Uterus (tissue), 3 donors: ENCODE measurements at regions not wholly inside any gene's neighbourhood (a gene's known extent, or its start where the extent isn't known, plus 50 kb on each side); places are given as distances from the start of the nearest gene placed in this dataset.

Source experiments
- DNase-seq, 2 donors: peaks; one replicate each; pipeline ENCODE4 v3.0.0-alpha.2; 2019 to 2020
- H3K27ac ChIP-seq, 2 donors: fragments of 200-600 bp; sonication (generic); 1 replicate in 1 of 2; 2 replicates in 1 of 2; pipeline ENCODE4 v1.5.1; 2016 to 2018
- H3K27me3 ChIP-seq, 2 donors: fragments of 200-600 bp; sonication (generic); one replicate each; pipeline ENCODE4 v1.5.1; 2018 to 2019; ENCODE audit warnings: control low read depth in 1 of 2
- H3K36me3 ChIP-seq, 2 donors: fragments of 200-600 bp; sonication (generic); one replicate each; pipeline ENCODE4 v1.5.1; 2019; ENCODE audit warnings: control low read depth in 1 of 2
- H3K4me1 ChIP-seq, 2 donors: fragments of 200-600 bp; sonication (generic); one replicate each; pipeline ENCODE4 v1.5.1; 2018 to 2019; ENCODE audit warnings: control low read depth in 1 of 2
- H3K4me3 ChIP-seq, 2 donors: fragments of 200-600 bp; sonication (generic); 1 replicate in 1 of 2; 2 replicates in 1 of 2; pipeline ENCODE4 v1.5.1; 2018 to 2019; ENCODE audit warnings: mild to moderate bottlenecking in 1 of 2
- H3K9me3 ChIP-seq, 2 donors: fragments of 200-600 bp; sonication (generic); one replicate each; pipeline ENCODE4 v1.5.1; 2019; ENCODE audit warnings: control low read depth in 1 of 2
- POLR2A ChIP-seq, 2 donors: fragments of 450-650 bp; IDR thresholded peaks; one replicate each; pipeline ENCODE4 v1.6.1; 2016; ENCODE audit warnings: antibody characterized with exemption in 2 of 2, mild to moderate bottlenecking in 1 of 2, moderate library complexity in 1 of 2
- intact Hi-C: fragments of 100-400 bp; cut with DNase I; formaldehyde crosslinking; loops from one replicate; pipeline ENCODE4 v1.15.1; 2023; ENCODE audit warnings: low total_unique reads
- TF ChIP-seq, protein P1 (sequence below), 4 experiments: fragments of 200-600 bp in 2 of 4; fragments of 450-650 bp in 2 of 4; sonication (generic) in 2 of 4; IDR thresholded peaks; one replicate each; pipeline ENCODE4 v1.5.1; 2016 to 2019; ENCODE audit warnings: antibody characterized with exemption in 4 of 4, mild to moderate bottlenecking in 2 of 4, moderate library complexity in 1 of 4
- donor health status: DM: yes; HTN: yes; CAD: no.

DNA sequence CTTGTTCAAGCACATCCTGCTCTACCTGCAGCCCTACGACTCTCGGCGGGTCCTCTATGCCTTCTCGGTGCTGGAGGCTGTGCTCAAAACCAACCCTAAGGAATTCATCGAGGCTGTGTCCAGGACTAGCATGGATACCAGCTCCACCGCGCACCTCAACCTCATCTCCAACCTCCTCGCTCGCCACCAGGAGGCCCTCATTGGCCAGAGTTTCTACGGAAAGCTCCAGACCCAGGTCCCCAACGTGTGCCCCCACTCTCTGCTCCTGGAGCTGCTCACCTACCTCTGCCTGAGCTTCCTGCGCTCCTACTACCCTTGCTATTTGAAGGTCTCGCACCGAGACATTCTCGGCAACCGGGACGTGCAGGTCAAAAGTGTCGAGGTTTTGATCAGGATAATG lies 74.3 kb upstream of the MORC3 start:
- Histone ChIP-seq H3K36me3 (no peaks in the 10 kb centered on the region), H3K27me3 (no peaks in the 10 kb centered on the region), H3K4me3 (no peak overlapping the region), H3K9me3 (no peaks in the 10 kb centered on the region), H3K4me1 (no peaks in the 10 kb centered on the region), H3K27ac (no peak overlapping the region)
- no peak for DNase-seq
- no peak for TF ChIP-seq POLR2A (IDR thresholded peaks at IDR 0.05)
- TF ChIP-seq, protein P1, sequence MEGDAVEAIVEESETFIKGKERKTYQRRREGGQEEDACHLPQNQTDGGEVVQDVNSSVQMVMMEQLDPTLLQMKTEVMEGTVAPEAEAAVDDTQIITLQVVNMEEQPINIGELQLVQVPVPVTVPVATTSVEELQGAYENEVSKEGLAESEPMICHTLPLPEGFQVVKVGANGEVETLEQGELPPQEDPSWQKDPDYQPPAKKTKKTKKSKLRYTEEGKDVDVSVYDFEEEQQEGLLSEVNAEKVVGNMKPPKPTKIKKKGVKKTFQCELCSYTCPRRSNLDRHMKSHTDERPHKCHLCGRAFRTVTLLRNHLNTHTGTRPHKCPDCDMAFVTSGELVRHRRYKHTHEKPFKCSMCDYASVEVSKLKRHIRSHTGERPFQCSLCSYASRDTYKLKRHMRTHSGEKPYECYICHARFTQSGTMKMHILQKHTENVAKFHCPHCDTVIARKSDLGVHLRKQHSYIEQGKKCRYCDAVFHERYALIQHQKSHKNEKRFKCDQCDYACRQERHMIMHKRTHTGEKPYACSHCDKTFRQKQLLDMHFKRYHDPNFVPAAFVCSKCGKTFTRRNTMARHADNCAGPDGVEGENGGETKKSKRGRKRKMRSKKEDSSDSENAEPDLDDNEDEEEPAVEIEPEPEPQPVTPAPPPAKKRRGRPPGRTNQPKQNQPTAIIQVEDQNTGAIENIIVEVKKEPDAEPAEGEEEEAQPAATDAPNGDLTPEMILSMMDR (IDR thresholded peaks at IDR 0.05): no peak
- intact Hi-C loops: no loop called here

DNA sequence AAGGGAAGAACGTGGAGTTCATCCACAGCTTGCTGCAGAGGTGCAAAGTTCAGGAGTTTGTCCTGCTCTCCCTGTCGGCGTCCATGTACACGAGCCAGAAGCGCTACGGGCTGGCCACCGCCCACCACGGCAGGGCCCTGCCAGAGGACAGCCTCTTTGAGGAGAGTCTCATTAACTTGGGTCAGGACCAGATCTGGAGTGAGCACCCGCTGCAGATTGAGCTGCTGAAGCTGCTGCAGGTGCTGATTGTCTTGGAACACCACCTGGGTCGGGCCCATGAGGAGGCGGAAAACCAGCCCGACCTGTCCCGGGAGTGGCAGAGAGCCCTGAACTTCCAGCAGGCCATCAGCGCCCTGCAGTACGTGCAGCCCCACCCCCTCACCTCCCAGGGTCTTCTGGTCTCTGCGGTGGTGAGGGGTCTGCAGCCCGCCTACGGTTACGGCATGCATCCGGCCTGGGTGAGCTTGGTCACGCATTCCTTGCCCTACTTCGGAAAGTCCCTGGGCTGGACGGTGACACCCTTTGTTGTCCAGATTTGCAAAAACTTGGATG lies 73.8 kb upstream of the MORC3 start:
- Histone ChIP-seq H3K9me3 (no peaks in the 10 kb centered on the region), H3K27me3 (no peaks in the 10 kb centered on the region), H3K27ac (no peak overlapping the region), H3K4me1 (no peaks in the 10 kb centered on the region), H3K36me3 (no peaks in the 10 kb centered on the region), H3K4me3 (no peak overlapping the region)
- DNase-seq: no peak
- intact Hi-C loops: no loop called here
- TF ChIP-seq, protein P1 (IDR thresholded peaks at IDR 0.05): no peak
- TF ChIP-seq POLR2A (IDR thresholded peaks at IDR 0.05): no peak

DNA sequence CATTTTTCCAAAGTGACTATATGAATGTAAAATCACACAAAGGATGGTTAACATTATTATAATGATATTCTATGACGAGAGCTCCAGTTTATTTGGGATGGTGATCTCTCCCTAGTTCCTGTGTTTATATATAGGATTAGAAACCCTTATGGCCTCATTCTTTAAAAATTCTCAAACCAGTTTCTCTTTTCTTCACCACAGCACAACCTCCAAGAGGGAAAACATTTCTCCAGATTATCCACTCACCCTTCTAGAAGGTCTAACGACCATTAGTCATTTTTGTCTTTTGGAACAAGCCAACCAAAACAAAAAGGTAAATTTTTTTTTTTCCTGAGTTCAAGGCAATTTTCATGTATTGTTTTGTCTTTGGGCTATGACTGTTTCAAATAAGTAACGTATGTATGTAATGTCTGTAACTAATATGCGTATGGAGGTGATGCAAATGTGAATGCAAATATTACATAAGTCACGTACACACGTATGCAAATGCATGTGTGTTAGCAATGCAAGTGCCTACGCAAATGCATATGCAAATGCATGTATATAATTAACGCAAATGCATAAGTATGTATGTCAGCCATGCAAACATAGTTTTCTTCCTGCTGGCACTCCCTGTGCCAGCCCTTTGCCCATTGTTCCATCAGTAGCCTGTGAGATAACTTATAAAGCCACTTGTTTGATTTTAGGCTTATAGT lies 72.5 kb upstream of the MORC3 start:
- Histone ChIP-seq H3K27ac (no peak overlapping the region), H3K9me3 (no peaks in the 10 kb centered on the region), H3K4me1 (no peaks in the 10 kb centered on the region), H3K4me3 (no peak overlapping the region), H3K27me3 (no peaks in the 10 kb centered on the region), H3K36me3 (no peaks in the 10 kb centered on the region)
- DNase-seq: no peak
- intact Hi-C loops: no loop called here
- TF ChIP-seq, protein P1 (IDR thresholded peaks at IDR 0.05): no peak
- TF ChIP-seq POLR2A (IDR thresholded peaks at IDR 0.05): no peak

DNA sequence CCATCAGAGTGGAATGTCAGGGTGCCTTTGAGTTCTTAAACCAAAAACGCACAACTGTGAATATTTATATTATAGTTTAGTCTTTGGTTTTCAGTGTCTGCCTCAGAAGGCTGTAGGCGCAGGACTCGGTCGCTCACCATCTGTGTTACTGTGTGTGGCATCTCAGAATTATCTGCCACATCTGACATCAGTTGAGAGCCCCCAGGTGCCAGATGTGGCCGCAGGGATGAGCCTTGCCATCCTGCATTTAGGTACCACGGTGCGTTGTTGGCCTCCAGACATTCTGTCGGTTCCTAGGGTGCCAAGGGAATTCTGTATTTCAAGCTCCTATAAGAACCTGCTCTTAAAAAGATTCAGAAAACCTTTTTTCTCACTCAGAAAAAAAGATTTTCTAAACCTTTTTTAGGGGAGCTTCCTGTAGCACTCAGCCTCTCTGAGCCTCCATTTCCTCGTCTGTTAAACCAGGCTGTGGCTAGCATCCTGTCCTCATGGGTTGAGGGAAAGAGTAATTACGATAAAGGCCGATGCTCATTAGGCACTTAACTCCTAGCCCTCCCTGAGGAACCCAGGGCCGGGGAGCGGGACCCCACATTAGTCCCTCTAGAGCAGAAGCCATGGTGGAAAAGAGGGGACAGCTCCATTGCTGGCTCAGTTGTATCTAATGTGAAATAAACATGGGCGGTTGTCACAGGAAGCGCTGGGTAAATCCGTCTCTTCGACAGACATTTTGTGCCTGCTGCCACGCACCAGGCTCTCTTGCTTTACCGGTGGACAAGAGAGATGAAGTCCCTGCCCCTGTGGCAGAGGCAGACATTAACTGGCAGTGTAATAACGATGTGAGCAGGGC lies 70.2 kb upstream of the MORC3 start:
- Histone ChIP-seq H3K36me3 (no peaks in the 10 kb centered on the region), H3K27me3 (no peaks in the 10 kb centered on the region), H3K4me1 (no peaks in the 10 kb centered on the region), H3K4me3 (no peak overlapping the region), H3K9me3 (no peaks in the 10 kb centered on the region), H3K27ac (no peak overlapping the region)
- DNase-seq: no peak
- intact Hi-C loops: no loop called here
- TF ChIP-seq POLR2A (IDR thresholded peaks at IDR 0.05): no peak
- TF ChIP-seq, protein P1 (IDR thresholded peaks at IDR 0.05): no peak
